Suprapubic skin (tissue), 4 donors: ENCODE measurements at regions not wholly inside any gene's neighbourhood (a gene's known extent, or its start where the extent isn't known, plus 50 kb on each side); places are given as distances from the start of the nearest gene placed in this dataset.
A peak's percentile ranks its signal among the peaks of the same experiment; 100 is the strongest.

Experiments used
- CTCF ChIP-seq, 2 donors: fragments of 200-600 bp in 1 of 2; fragments of 450-650 bp in 1 of 2; sonication (generic) in 1 of 2; IDR thresholded peaks; one replicate each; pipeline ENCODE4 v1.5.1; 2016 to 2019; ENCODE audit warnings: antibody characterized with exemption in 2 of 2, mild to moderate bottlenecking in 1 of 2, moderate library complexity in 1 of 2
- EP300 ChIP-seq: sonication (generic); formaldehyde crosslinking; IDR thresholded peaks from one replicate; pipeline ENCODE4 v1.6.1; 2017; ENCODE audit warnings: antibody characterized with exemption
- POLR2AphosphoS5 ChIP-seq, 3 donors: sonication (generic); formaldehyde crosslinking; IDR thresholded peaks; one replicate each; pipeline ENCODE4 v1.6.1; 2017; ENCODE audit warnings: antibody characterized with exemption in 3 of 3

- peak in 1 of 2 donors; percentile 43 for TF ChIP-seq CTCF (IDR thresholded peaks at IDR 0.05)
- no peak for TF ChIP-seq POLR2AphosphoS5 (IDR thresholded peaks at IDR 0.05)
- TF ChIP-seq EP300: no peak
Observed at GRCh38 chr17:73952480-73953205, 250.8 kb upstream of the RPL38 start.
